Heart left ventricle (tissue), 16 donors: ENCODE measurements at regions not wholly inside any gene's neighbourhood (a gene's known extent, or its start where the extent isn't known, plus 50 kb on each side); places are given as distances from the start of the nearest gene placed in this dataset.

Experiments
- ATAC-seq, 4 donors: fragments of 200-7000 bp; cut with Tn5 transposase; one replicate each; pipeline ENCODE4 v1.9.1; 2020 to 2022; ENCODE audit warnings: moderate library complexity in 4 of 4, mild to moderate bottlenecking in 3 of 4, moderate number of reproducible peaks in 1 of 4
- DNase-seq, 5 donors: peaks; one replicate each; pipeline ENCODE4 v3.0.0-alpha.2; 2020
- H3K27ac ChIP-seq, 12 donors: fragments of 200-600 bp; sonication (generic) in 4 of 12; one replicate each; pipeline versions ENCODE4 v1.5.0 to v1.8.0; 2016 to 2022; ENCODE audit warnings: mild to moderate bottlenecking in 2 of 12
- H3K27me3 ChIP-seq, 9 donors: fragments of 200-600 bp; sonication (generic) in 2 of 9; one replicate each; pipeline versions ENCODE4 v1.5.1 to v1.8.0; 2016 to 2022; ENCODE audit warnings: mild to moderate bottlenecking in 3 of 9
- H3K36me3 ChIP-seq, 9 donors: fragments of 200-600 bp; sonication (generic) in 2 of 9; one replicate each; pipeline versions ENCODE4 v1.5.0 to v1.8.0; 2018 to 2022; ENCODE audit warnings: mild to moderate bottlenecking in 2 of 9
- H3K4me1 ChIP-seq, 12 donors: fragments of 200-600 bp; sonication (generic) in 4 of 12; one replicate each; pipeline versions ENCODE4 v1.5.0 to v1.8.0; 2016 to 2022; ENCODE audit warnings: mild to moderate bottlenecking in 3 of 12
- H3K4me3 ChIP-seq, 12 donors: fragments of 200-600 bp; sonication (generic) in 4 of 12; one replicate each; pipeline versions ENCODE4 v1.5.0 to v1.8.0; 2017 to 2022; ENCODE audit warnings: mild to moderate bottlenecking in 9 of 12, moderate library complexity in 4 of 12
- H3K9me3 ChIP-seq, 12 donors: fragments of 200-600 bp; sonication (generic) in 4 of 12; one replicate each; pipeline versions ENCODE4 v1.5.0 to v1.8.0; 2016 to 2022; ENCODE audit warnings: mild to moderate bottlenecking in 1 of 12
- POLR2A ChIP-seq, 2 donors: fragments of 450-650 bp; IDR thresholded peaks; one replicate each; pipeline ENCODE4 v1.6.1; 2017; ENCODE audit warnings: antibody characterized with exemption in 2 of 2, mild to moderate bottlenecking in 2 of 2, moderate library complexity in 2 of 2
- WGBS, 4 donors: extraction: QIAGEN DNeasy Blood & Tissue Kit in 2 of 4; methylation state at CpG; one replicate each; pipeline versions ENCODE4 v1.1.5 to v1.1.7; 2013 to 2018; 5-methylcytosine and 5-hydroxymethylcytosine counted together
- intact Hi-C, 10 donors: fragments of 100-400 bp; cut with DNase I; formaldehyde crosslinking; loops; one replicate each; pipeline versions ENCODE4 v1.11.1 to v1.14.2; 2022
- TF ChIP-seq, protein P1 (sequence below), 12 donors: fragments of 200-600 bp; sonication (generic) in 4 of 12; IDR thresholded peaks; one replicate each; pipeline versions ENCODE4 v1.5.0 to v1.8.0; 2018 to 2022; ENCODE audit warnings: antibody characterized with exemption in 12 of 12, mild to moderate bottlenecking in 5 of 12
- donor health status: ischemic (EF 13 %, LVEDD 7.1; RV severe dilation, severe dysfunction).
- donor health status: healthy with polysubstance abuse.
- donor health status: DM: no; HTN: yes; CAD: no.
- donor health status: DM: no; HTN: no; CAD: no.
- donor health status: ischemic (EF 25% LVEDD 6.9; RV normal size, moderate dysfunction).
- donor health status: ischemic (EF 25% LVEDD 5.7; RV mildly dilated, moderate dysfunction).
- donor health status: healthy.
- donor health status: DM: yes; HTN: yes; CAD: no.
- donor health status: ischemic (EF 35%, LVEDD 5.7; RV mildly dilated, moderate dysfunction).
- donor health status: nonischemic (EF 11% LVEDD 7.7; RV severe dilation, severe dysfunction).
- donor health status: DM: yes; HTN: yes; CAD: no.
- donor health status: PGD.
- donor health status: ischemic (EF 29% LVEDD 5.4; RV normal size, mild dysfunction).
- donor health status: nonischemic (EF 23%, LVEDD 6.1; RV moderate dilation, normal function).

DNA sequence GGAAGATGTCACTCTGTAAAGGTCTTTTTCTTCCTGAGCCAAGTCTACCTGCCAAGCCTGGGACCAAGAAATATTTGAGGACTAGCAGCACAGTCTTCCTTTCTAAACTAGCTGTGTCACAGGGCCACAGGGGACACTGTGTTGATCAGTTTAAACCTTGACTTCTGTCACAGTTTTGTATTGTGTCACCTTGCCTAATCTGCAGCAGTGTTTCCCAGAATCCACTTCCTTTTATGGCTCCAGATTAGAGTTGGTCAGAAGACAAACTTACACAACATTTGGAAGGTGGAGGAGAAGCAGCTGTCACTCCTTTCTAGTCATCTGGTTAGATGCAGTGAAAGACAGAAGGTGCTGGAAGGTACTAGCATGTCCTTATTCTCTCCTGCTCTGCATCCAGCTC, 143.1 kb upstream of the BCOR start:
- ATAC-seq (no peak), DNase-seq (no peak)
- TF ChIP-seq, protein P1, sequence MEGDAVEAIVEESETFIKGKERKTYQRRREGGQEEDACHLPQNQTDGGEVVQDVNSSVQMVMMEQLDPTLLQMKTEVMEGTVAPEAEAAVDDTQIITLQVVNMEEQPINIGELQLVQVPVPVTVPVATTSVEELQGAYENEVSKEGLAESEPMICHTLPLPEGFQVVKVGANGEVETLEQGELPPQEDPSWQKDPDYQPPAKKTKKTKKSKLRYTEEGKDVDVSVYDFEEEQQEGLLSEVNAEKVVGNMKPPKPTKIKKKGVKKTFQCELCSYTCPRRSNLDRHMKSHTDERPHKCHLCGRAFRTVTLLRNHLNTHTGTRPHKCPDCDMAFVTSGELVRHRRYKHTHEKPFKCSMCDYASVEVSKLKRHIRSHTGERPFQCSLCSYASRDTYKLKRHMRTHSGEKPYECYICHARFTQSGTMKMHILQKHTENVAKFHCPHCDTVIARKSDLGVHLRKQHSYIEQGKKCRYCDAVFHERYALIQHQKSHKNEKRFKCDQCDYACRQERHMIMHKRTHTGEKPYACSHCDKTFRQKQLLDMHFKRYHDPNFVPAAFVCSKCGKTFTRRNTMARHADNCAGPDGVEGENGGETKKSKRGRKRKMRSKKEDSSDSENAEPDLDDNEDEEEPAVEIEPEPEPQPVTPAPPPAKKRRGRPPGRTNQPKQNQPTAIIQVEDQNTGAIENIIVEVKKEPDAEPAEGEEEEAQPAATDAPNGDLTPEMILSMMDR (IDR thresholded peaks at IDR 0.05): no peak
- TF ChIP-seq POLR2A (IDR thresholded peaks at IDR 0.05): no peak
- Histone ChIP-seq H3K27me3 (peaks cover 0 to 9% (median 0%) of the 10 kb centered on the region in 9 donors), H3K9me3 (no peaks in the 10 kb centered on the region), H3K4me1 (peaks cover 0 to 7% (median 0%) of the 10 kb centered on the region in 12 donors), H3K36me3 (no peaks in the 10 kb centered on the region), H3K4me3 (no peak overlapping the region), H3K27ac (no peak overlapping the region)
- intact Hi-C loops: loop anchor here in 2 of 10 donors (5.0 to 10.0 kb wide), 2 partner anchors 46 to 64 kb away; no protein-coding TSS in a partner anchor

DNA sequence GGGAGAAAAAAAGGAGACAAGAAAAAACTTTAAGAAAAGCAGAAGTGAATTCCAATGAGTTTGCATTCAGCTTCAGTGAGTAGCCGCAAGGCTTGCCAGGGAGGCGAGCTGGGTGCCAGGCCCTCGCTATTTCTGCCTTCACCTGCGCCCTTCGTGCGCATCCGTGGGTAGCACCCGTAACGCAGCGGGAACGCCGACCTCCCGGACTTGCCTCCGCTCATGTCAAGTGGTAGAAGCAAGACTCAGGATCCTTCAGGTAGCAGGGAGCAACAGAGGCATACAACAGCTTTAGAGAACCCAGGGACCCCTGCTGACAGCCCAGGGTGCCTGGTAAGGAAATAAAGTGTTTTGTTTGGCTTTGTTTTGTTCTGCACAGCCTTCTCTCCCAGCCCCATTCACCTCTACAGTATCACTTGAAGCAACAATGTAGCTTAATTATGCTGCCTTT, 140.0 kb upstream of the BCOR start:
- 66 to 77% (median 73%) methylated on average over 14 of the region's 14 CpGs for WGBS, 4 donors
- Histone ChIP-seq H3K4me3 (no peak overlapping the region), H3K27ac (no peak overlapping the region), H3K27me3 (peaks cover 0 to 5% (median 0%) of the 10 kb centered on the region in 9 donors), H3K4me1 (no peaks in the 10 kb centered on the region), H3K36me3 (no peaks in the 10 kb centered on the region), H3K9me3 (no peaks in the 10 kb centered on the region)
- ATAC-seq: no peak
- DNase-seq: no peak
- TF ChIP-seq, protein P1 (IDR thresholded peaks at IDR 0.05): no peak
- no peak for TF ChIP-seq POLR2A (IDR thresholded peaks at IDR 0.05)
- intact Hi-C loops: loop anchor here in 1 of 10 donors (10.0 kb wide), 1 partner anchor 53 kb away; no protein-coding TSS in a partner anchor

DNA sequence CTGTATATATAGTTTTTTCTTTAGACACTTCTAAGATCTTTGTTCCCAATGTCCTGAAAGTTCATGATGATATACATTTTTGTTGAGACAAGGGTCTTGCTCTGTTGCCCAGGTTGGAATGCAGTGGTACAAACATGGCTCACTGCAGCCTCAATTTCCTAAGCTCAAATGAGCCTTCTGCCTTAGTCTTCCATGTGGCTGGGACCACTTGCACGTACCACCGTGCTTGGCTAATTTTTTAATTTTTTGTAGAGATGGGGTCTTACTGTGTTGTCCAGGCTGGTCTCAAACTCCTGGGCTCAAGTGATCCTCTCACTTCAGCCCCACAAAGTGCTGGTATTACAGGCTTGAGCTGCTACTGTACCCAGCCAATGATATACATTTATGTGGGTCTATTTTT, 132.9 kb upstream of the BCOR start:
- H3K36me3 ChIP-seq: no peaks in the 10 kb centered on the region
- intact Hi-C loops: loop anchor here in 1 of 10 donors (10.0 kb wide), 1 partner anchor 46 kb away; no protein-coding TSS in a partner anchor
- H3K4me1 ChIP-seq: no peaks in the 10 kb centered on the region
- no peak overlapping the region for H3K4me3 ChIP-seq
- no peaks in the 10 kb centered on the region for H3K27me3 ChIP-seq
- WGBS, 4 donors: 94 to 97% (median 95%) methylated on average over 2 of the region's 2 CpGs
- DNase-seq (no peak), ATAC-seq (no peak)
- H3K27ac ChIP-seq: no peak overlapping the region
- TF ChIP-seq, protein P1 (IDR thresholded peaks at IDR 0.05): no peak
- no peak for TF ChIP-seq POLR2A (IDR thresholded peaks at IDR 0.05)
- H3K9me3 ChIP-seq: no peaks in the 10 kb centered on the region

DNA sequence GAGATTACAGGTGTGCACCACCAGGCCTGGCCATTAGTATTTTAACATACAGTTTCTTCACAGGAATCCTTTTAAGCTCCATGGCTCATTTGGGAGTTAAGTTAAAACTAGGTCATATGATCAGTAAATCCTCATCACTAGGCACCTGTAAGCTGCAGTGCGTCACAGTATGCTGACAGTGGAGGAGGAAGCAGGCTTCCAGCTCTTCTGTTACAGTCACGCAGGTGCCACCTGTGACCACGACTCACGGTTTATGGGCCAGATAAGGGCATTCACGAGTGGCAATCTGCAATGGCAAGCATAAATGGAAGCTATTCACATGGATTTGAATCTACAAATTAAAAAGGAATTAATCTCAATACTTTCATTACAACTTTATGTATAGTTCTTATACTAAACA, 129.4 kb upstream of the BCOR start:
- no peak for ATAC-seq
- no peak for TF ChIP-seq POLR2A (IDR thresholded peaks at IDR 0.05)
- TF ChIP-seq, protein P1 (IDR thresholded peaks at IDR 0.05): no peak
- no peak overlapping the region for H3K27ac ChIP-seq
- DNase-seq: no peak
- no peak overlapping the region for H3K4me3 ChIP-seq
- no peaks in the 10 kb centered on the region for H3K36me3 ChIP-seq
- H3K9me3 ChIP-seq: peaks cover 0 to 5% (median 0%) of the 10 kb centered on the region in 12 donors
- H3K27me3 ChIP-seq: no peaks in the 10 kb centered on the region
- H3K4me1 ChIP-seq: no peaks in the 10 kb centered on the region
- 87 to 91% (median 89%) methylated on average over 5 of the region's 5 CpGs for WGBS, 4 donors
- intact Hi-C loops: no loop called here
